OCI-LY7 (cell line): ENCODE measurements at regions not wholly inside any gene's neighbourhood (a gene's known extent, or its start where the extent isn't known, plus 50 kb on each side); places are given as distances from the start of the nearest gene placed in this dataset.

Experiments
- BruUV-seq: library from RNA; stranded (reverse); fragments of 400-500 nt; replicated peaks from 2 replicates; lab custom pipeline; 2021; lab: Mats Ljungman, UMichigan
- CTCF ChIA-PET: fragments of 300-600 bp; sonication (Branson Sonifier 250); formaldehyde crosslinking; loops from one replicate; lab custom pipeline; 2022; ENCODE audit warnings: antibody characterized with exemption; ENCODE audit not compliant: unreplicated experiment; lab: Charles Lee
- POLR2A ChIA-PET: fragments of 300-600 bp; sonication (Branson Sonifier 250); formaldehyde crosslinking; loops from one replicate; lab custom pipeline; 2022; ENCODE audit warnings: antibody characterized with exemption; lab: Charles Lee
- DNase-seq: peaks from one replicate; pipeline ENCODE4 v3.0.0-alpha.2; 2015; ENCODE audit warnings: low spot score
- H2AFZ ChIP-seq: fragments of 200-600 bp; sonication (generic), shearing (Covaris generic); 2 replicates; pipeline ENCODE4 v1.6.1; 2014; ENCODE audit warnings: mild to moderate bottlenecking, antibody characterized with exemption, low read length, moderate library complexity
- H3K27ac ChIP-seq: fragments of 200-600 bp; sonication (generic); 2 replicates; pipeline ENCODE4 v1.5.1; 2014; ENCODE audit warnings: mixed run types, low read depth, mild to moderate bottlenecking, moderate library complexity, low read length, inconsistent platforms; ENCODE audit not compliant: poor library complexity, severe bottlenecking
- H3K36me3 ChIP-seq: fragments of 200-600 bp; sonication (generic); 2 replicates; pipeline ENCODE4 v1.6.1; 2014; ENCODE audit warnings: mild to moderate bottlenecking, antibody characterized with exemption, low read length, moderate library complexity, mixed read lengths; ENCODE audit not compliant: insufficient read depth
- H3K4me1 ChIP-seq: fragments of 200-600 bp; sonication (generic); 2 replicates; pipeline ENCODE4 v1.5.1; 2014; ENCODE audit warnings: mild to moderate bottlenecking, low read length; ENCODE audit not compliant: insufficient read depth, poor library complexity, severe bottlenecking
- H3K4me2 ChIP-seq: fragments of 200-600 bp; sonication (generic); 2 replicates; pipeline ENCODE4 v1.6.1; 2014; ENCODE audit warnings: mild to moderate bottlenecking, low read length
- H3K4me3 ChIP-seq: fragments of 200-600 bp; sonication (generic); 2 replicates; pipeline ENCODE4 v1.5.1; 2014; ENCODE audit warnings: mild to moderate bottlenecking, low read depth, low read length; ENCODE audit not compliant: poor library complexity, severe bottlenecking
- H3K79me2 ChIP-seq: fragments of 200-600 bp; sonication (generic); 2 replicates; pipeline ENCODE4 v1.6.1; 2016; ENCODE audit warnings: low read depth, mild to moderate bottlenecking, low read length, moderate library complexity, mixed read lengths; ENCODE audit not compliant: insufficient read depth
- H3K9me2 ChIP-seq: fragments of 200-600 bp; sonication (generic); 2 replicates; pipeline ENCODE4 v1.6.1; 2016; ENCODE audit warnings: mild to moderate bottlenecking, low read length, mixed read lengths; ENCODE audit not compliant: insufficient read depth
- H3K9me3 ChIP-seq: fragments of 200-600 bp; sonication (generic); 2 replicates; pipeline ENCODE4 v1.6.1; 2014; ENCODE audit warnings: mild to moderate bottlenecking, mixed run types, low read length, mixed read lengths
- H4K20me1 ChIP-seq: fragments of 200-600 bp; sonication (generic); 2 replicates; pipeline ENCODE4 v1.6.1; 2014; ENCODE audit warnings: mild to moderate bottlenecking, antibody characterized with exemption, low read length, moderate library complexity, mixed read lengths; ENCODE audit not compliant: insufficient read depth
- CTCF ChIP-seq: fragments of 200-600 bp; sonication (generic); conservative IDR thresholded peaks from 2 replicates; pipeline ENCODE4 v1.5.1; 2014; ENCODE audit warnings: mild to moderate bottlenecking, antibody characterized with exemption, low read length, moderate library complexity, mixed read lengths
- EZH2phosphoT487 ChIP-seq: fragments of 200-600 bp; sonication (generic); IDR thresholded peaks from 2 replicates; pipeline ENCODE4 v1.6.1; 2018; ENCODE audit warnings: low read depth, borderline replicate concordance, mild to moderate bottlenecking, mixed run types, antibody characterized with exemption, low read length, moderate library complexity, mixed read lengths
- intact Hi-C: fragments of 100-400 bp; cut with micrococcal nuclease; formaldehyde crosslinking; loops from one replicate; pipeline ENCODE4 v1.10.0; 2022; ENCODE audit not compliant: unreplicated experiment

GRCh38 chr6:50443144-50443543 lies 270.2 kb upstream of the TFAP2D start:
- intact Hi-C loops = no loop called here
- TF ChIP-seq EZH2phosphoT487 = no peak
- no peak for TF ChIP-seq CTCF
- H3K4me1 ChIP-seq = no peaks in the 10 kb centered on the region
- H4K20me1 ChIP-seq = no peaks in the 10 kb centered on the region
- ChIA-PET CTCF (no interaction called here), POLR2A (no interaction called here)
- H3K9me2 ChIP-seq = no peaks in the 10 kb centered on the region
- no peak overlapping the region for H3K27ac ChIP-seq
- DNase-seq = no peak
- no peaks in the 10 kb centered on the region for H3K9me3 ChIP-seq
- no peak overlapping the region for H3K4me3 ChIP-seq
- no peaks in the 10 kb centered on the region for H3K36me3 ChIP-seq
- BruUV-seq = no TSS peak
- H3K79me2 ChIP-seq = no peaks in the 10 kb centered on the region
- H2AFZ ChIP-seq = no peak overlapping the region
- H3K4me2 ChIP-seq = no peak overlapping the region

- POLR2A ChIA-PET = no interaction called here
- H3K4me1 ChIP-seq = no peaks in the 10 kb centered on the region
- no peaks in the 10 kb centered on the region for H3K9me2 ChIP-seq
- H3K36me3 ChIP-seq = no peaks in the 10 kb centered on the region
- TF ChIP-seq EZH2phosphoT487 (no peak), CTCF (no peak)
- DNase-seq = no peak
- BruUV-seq = no TSS peak
- intact Hi-C loops = no loop called here
- no peak overlapping the region for H2AFZ ChIP-seq
- H3K4me2 ChIP-seq = no peak overlapping the region
- no peak overlapping the region for H3K27ac ChIP-seq
- CTCF ChIA-PET = no interaction called here
- H4K20me1 ChIP-seq = no peaks in the 10 kb centered on the region
- no peaks in the 10 kb centered on the region for H3K79me2 ChIP-seq
- H3K9me3 ChIP-seq = no peaks in the 10 kb centered on the region
- H3K4me3 ChIP-seq = no peak overlapping the region
Observed at GRCh38 chr6:50449128-50449527, 264.2 kb upstream of the TFAP2D start.

- no peaks in the 10 kb centered on the region for H3K9me3 ChIP-seq
- DNase-seq = no peak
- intact Hi-C loops = no loop called here
- no peak overlapping the region for H3K4me2 ChIP-seq
- TF ChIP-seq CTCF = no peak
- TF ChIP-seq EZH2phosphoT487 = no peak
- H3K27ac ChIP-seq = no peak overlapping the region
- ChIA-PET POLR2A (no interaction called here), CTCF (no interaction called here)
- H3K9me2 ChIP-seq = no peaks in the 10 kb centered on the region
- no TSS peak for BruUV-seq
- no peaks in the 10 kb centered on the region for H3K79me2 ChIP-seq
- no peak overlapping the region for H3K4me3 ChIP-seq
- no peaks in the 10 kb centered on the region for H4K20me1 ChIP-seq
- H2AFZ ChIP-seq = no peak overlapping the region
- H3K36me3 ChIP-seq = no peaks in the 10 kb centered on the region
- no peaks in the 10 kb centered on the region for H3K4me1 ChIP-seq
Observed at GRCh38 chr6:50451826-50452400, 261.4 kb upstream of the TFAP2D start.
